NCI-H2029 (cell line): ENCODE measurements at regions not wholly inside any gene's neighbourhood (a gene's known extent, or its start where the extent isn't known, plus 50 kb on each side); places are given as distances from the start of the nearest gene placed in this dataset.

Source experiments
- DNase-seq: peaks from one replicate; lab custom pipeline; 2025; lab: John Stamatoyannopoulos, UW

DNA sequence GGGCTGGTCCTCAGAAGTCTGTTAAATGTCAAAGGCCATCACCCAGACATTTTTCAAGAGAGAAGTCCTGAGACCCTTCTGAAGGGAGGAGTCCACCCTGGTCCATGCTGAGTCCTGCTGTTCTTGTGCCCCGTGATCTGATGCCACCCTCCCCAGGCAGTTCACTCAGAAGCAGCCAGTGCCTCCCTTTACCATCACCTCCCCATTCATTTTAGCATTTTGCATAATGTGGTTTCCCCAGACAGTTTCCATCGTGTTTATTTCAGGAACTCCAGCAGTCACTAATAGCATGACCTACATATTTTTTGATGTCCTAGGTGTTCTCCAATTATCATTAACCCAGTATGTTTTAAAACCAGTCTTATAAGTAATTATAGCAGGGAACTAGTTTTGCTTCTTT is 353.0 kb upstream of the CDH5 start:
- DNase-seq, result no peak

DNA sequence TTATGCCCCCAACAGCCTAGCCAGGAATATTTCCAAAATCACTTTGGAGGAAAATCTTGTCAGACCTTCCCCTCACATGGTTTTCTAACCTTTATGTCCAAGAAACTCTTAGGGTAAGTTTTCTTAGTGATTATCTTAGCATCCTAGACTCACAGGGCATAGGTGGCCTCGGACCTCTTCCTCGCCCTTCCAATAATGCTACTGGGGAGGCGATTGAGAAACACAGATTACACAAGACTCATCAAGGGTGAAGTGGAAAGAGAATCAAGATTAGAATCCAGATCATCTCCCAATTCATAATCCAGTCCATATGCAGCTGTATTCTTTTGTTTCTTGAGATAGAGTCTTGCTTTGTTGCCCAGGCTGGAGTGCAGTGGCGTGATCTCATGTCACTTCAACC is 358.4 kb upstream of the CDH5 start:
- no peak for DNase-seq

DNA sequence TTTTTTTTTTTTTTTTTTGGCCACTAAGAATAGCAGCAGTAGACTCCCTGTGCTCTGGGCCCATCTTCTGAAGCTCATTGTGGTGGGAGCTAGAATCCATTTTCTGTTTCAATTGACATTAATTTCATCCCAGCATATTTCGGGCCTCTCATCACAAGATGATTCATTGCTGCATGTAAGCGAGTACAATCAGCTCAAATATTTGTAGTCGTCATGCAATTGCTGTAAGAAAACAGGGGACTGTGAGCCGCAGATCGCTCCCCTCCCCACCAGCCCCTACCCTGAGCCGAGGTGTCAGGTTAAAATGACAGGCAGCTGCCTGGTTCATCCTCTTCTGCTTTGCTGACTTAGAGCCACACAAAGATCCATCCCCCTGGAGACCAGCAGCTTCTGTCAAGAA is 358.8 kb upstream of the CDH5 start:
- no peak for DNase-seq

DNA sequence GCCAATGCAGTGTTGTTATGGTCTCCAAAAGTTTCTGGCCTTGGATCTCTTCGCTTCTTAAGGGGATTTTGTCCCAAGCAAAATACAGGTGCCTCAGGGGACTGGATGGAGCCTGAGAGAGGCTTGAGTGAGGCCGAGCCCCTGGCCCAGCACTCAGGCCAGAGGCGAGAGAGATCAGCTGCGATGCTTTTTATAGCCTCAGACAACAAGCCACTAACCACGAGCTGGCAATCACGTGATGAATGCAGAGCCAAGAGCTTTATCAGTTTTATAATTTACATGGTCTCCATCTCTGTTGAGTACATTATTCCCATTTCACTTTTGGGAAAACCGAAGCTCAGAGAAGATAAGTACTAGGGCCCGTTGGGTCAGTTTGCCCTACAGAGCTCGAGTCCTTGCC is 360.0 kb upstream of the CDH5 start:
- no peak for DNase-seq

DNA sequence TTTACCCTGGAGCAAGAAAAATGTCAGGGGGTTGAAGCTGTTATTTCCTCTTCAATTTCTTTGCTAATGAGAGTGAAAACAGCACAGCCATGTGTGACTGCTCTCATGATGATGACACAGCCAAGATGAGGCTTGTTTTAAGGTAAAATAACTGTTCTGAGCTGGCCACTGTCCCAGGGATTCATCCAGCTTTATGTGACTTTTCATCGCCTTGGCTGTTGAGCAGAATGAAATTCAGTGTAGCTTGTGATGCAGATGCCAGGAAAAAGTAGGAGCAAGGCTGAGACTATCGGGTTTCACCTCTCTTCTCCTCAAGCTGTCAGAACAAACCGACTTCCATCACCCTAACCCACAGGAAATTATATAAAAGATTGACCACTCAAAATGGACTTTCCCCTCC is 361.8 kb upstream of the CDH5 start:
- DNase-seq, result no peak

DNA sequence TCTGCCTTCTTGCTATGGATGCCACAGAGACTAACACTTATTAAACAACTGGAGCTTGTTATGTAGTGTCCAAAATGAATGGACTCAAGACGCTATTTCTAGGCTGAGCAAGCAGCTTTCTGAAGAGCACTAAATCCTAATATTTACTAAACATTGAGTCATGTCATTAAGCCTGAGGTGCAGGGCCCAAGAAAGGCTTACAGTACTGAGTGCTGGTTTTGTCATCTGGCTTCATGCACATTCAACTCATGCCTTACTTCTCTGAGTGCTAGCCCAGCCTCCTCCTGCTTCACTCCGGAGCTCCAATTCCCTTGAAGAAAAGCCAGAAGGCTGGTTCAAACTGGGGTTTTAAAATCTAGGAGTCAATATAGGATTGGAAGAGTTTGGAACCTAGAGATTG is 363.3 kb upstream of the CDH5 start:
- DNase-seq, result no peak

DNA sequence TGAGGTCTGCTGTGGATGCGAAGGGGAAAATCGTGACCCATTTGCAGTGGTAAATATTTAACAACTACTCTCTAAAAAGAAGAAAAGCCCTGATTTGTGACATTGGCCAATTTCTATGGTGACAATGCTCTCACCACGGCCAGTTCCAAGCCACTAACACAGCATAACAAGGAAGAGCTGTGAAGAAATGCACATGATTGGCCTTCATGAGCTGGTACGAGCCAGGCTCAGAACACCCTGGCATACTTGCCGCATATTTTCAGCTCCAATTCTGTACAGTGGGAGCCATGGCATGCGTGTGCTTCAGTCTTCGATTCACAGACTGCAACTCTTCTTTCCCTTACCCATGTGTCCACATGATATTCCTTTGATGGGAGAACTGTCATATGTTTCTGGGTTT is 363.9 kb upstream of the CDH5 start:
- DNase-seq, result no peak

DNA sequence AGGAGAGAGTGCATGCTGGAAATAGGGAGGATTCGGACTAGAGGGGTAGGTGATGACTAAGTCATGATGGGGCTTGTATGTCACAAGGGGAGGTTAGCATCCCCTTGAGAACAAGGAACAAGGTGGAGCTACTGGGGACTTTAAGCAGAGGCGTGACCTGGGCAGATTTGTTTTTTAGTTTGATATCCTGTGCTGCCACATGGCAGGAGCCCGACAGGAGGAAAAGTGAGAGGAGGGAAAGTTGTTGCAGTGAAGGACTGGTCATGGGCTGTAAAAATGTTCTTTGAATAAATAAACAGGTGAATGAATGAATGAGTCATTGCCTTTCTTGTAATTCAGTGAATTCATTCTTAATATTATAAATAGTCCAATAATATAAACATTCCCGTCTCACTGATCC is 365.1 kb upstream of the CDH5 start:
- DNase-seq, result no peak

DNA sequence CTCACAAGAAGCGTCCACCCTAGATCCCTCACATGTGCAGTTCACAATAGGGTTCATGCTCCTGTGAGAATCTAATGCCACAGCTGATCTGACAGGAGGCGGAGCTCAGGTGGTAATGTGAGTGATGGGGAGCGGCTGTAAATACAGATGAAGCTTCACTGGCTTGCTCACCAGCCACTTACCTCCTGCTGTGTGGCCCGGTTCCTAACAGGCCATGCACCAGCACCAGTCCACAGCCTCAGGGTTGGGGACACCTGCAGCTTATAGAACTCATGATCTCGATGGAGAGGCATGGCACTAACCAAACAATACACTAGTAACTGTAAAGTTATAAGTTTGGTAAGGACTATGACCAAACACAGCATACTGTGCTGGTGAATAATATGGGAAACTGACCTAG is 368.0 kb upstream of the CDH5 start:
- no peak for DNase-seq

DNA sequence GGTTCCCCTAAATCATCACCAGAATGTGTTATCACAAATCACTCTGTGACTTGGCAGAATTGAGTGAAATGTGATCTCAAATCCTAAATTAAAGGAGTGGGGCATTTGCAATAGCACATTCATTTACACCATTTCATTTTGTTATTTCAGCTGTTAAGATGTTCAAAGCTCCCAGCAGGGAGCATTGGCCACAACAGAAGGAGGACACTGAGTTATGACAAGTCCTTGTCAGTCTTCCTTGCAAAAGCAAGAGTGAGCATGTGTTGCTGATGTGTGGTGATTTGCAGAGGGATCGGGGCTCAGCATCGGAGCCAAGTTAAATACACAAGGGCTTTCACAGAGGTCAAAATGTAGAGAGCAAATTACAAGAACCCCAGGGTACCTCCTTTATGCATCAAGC is 372.2 kb upstream of the CDH5 start:
- DNase-seq, result no peak

DNA sequence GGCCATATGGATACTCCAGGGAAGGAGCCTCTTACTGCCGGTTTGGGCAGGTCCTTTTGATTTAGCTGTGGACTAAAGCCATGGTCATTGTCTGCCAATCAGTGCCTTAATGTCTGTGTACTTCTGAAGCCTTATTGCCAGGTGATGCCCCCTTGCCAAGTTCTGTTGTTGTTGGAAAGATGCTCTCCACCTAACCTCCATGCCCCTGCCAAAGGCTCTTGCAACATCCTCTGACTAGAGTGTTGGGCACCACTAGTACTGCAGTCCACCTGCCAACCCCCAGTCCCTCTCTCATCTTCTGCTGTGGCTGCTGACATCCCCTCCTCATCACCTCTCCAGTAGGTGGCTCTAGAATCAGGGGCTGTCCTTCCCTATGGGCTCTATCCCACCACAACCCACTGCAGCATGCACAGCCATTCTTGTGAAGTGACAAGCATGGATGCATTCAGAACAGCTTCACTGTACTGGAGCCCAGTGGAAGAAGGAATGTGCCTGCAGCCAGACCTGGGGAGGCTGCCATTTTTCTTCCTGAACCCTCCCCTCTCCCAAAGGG is 375.3 kb upstream of the CDH5 start:
- no peak for DNase-seq

DNA sequence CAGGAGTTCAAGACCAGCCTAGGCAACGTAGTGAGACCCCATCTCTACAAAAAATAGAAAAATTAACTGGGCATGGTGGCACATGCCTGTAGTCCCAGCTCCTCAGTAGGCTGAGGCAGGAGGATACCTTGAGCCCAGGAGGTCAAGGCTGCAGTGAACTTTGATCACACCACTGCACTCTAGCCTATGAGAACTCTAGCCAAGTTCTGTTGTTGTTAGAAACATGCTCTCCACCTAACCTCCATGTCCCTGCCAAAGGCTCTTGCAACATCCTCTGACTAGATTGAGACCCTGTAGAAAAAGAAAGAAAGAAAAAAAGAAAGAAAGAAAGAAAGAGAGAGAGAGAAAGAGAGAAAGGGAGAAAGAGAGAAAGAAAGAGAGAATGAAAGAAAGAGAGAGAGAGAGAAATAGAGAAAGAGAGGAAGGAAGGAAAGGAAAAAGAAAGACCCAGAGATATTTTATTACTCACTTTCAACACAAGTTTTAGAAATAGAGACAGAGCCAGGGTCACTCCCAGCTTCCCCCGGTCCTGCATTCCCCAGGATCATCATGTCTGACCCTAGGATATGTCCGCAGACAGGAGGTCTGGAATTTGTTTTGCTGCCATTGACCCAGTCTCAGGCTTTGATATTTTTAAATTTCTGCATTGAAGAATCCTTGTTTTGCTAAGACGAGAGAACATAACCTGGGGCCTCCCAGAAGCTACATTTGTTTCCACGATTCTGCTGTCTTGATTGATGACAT is 376.5 kb upstream of the CDH5 start:
- DNase-seq, result no peak

DNA sequence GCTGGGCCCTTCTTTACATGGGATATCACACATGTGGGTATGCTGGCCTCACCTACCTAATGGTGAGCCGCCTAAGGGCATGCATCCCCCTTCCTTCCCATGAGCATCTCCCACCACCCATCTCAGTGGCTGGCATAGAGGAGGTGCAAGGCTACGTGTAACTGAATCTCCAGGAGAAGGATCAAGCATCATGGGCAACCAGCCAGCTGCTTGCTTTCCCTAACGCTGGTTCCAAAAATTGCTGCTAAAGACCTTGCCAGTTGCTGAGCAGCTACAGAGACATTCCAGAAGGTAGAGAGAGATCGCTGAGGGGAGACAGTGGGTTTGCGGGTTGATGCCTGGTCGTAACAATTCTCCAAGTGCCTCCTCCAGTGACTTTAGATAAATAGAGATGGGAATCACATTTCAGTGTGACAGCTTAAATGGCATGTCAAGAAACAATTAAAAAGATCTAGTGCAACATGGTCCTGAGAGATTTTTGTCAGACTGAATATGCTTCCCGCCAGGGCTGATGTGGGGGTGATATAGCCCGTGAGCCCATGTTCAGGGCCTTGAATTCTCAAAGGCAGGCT is 378.4 kb upstream of the CDH5 start:
- no peak for DNase-seq

DNA sequence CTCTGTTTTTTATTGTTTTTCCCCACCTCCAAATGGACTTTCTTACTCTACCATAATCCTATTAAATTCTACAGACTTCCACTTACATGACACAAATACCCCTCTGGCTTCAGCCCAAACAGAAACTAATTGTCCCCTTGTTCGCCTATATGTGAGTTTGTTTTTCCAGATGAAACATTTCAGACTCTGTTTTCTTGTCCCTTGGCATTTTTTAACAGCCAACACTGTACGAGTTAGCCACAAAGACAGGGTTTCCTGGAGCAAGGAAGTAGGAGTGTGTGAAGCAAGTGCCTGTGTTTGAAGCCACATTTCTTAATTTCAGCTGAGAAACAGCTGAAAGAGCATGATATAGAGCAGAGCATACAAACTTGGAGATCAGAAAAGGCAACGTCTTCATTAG is 382.2 kb upstream of the CDH5 start:
- no peak for DNase-seq

DNA sequence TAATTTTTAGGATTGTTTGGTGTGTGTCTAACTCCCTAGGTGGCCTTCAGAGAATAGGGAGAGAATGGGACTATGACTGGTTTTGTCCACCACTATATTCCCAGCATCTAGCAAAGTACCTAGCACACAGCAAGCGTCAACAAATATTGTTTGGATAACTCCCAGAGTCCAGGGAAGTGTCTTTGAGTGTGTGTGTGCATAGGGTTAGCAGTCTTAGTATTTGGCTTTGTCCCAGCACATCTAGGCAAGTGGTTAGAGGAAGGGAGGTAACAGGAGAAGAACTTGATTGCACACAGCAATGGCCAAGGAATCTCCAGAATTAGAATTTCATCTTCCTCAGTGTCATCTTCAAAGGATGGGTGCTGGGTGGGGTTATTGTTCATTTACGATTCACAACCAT is 385.4 kb upstream of the CDH5 start:
- peak; percentile 74 for DNase-seq

DNA sequence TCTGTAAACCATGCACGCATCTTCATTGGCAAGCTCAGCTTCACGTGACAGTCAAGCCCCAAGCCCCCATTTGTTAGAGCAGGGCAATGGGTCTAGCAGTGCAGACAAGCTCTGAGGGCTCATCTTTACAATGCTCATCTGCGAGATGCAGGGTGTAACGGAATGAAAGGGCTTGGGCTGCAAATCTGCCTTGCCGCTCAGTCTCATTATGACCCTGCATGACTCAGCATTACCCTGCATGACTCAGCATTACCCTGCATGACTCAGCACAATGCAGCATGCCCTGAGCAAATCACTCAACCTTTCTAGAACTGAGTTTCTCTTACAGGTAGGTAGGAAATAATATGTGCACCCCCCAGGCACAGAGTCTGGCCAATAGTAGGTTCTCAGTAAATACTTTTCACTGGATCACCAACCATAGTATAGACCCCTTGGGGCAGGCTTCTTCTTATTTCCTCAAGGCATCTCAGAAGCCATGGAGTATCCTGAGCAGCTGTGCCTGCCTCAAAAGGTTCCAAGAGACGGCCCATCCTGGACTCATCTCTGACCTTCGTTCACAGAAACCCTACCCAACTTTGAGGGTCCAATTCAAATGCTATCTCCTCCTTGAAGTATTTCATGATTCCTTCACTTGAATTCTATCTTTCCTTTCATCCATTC is 391.3 kb upstream of the CDH5 start:
- no peak for DNase-seq

DNA sequence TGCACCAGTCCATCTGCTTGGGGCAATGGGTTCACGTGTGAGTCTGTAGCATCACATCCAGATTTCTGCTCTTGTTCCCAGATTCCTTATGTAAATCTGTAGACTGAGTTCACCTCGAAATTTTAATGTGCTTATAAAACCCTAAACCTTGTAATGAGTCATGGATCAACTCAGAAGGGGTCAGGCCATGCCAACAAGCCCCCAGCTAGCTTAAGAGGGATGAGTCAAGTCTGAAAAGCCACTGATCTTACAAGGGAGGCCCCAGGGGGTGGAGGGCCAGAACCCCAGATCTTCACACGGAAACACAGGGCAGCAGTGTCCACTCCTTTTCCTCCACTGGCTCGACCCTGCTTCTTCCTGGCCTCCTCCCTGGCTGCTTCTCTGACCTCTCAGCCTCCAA is 399.1 kb upstream of the CDH5 start:
- no peak for DNase-seq

DNA sequence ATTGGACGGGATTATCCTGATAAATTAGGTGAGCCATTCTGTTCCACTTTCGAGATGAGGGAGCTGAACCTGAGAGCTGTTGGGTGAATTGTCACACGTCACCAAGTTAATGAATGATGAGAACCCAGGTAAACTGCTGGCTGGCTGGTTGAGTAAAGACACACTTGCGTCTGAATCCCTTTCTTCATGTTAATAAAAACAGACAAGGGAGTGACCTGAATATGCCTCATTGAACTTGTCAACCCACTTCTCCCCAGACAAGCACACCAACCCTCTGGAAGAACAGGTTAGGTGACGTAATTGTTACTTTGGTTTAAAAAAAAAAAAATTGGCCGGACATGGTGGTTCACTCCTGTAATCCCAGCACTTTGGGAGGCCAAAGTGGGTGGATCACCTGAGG is 400.9 kb upstream of the CDH5 start:
- DNase-seq, result no peak

DNA sequence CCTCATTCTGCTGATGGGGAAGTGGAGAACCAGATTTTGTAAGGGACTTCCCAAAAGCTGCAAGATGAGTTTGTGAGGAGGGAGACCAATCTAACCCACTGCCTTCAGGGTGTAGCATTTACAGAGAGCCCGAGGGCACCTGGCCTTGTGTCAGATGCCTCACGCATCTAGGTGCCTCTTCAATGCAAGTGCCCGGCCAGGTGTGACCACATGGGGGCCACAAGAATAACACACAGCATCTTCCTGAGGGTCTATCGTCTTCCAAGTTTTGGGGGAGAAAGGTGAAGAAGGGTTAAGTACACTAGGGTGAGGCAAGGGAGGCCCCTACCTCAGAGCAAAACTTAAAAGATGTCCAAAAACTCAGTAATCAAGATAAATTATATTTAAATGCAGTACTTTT is 401.7 kb upstream of the CDH5 start:
- no peak for DNase-seq

DNA sequence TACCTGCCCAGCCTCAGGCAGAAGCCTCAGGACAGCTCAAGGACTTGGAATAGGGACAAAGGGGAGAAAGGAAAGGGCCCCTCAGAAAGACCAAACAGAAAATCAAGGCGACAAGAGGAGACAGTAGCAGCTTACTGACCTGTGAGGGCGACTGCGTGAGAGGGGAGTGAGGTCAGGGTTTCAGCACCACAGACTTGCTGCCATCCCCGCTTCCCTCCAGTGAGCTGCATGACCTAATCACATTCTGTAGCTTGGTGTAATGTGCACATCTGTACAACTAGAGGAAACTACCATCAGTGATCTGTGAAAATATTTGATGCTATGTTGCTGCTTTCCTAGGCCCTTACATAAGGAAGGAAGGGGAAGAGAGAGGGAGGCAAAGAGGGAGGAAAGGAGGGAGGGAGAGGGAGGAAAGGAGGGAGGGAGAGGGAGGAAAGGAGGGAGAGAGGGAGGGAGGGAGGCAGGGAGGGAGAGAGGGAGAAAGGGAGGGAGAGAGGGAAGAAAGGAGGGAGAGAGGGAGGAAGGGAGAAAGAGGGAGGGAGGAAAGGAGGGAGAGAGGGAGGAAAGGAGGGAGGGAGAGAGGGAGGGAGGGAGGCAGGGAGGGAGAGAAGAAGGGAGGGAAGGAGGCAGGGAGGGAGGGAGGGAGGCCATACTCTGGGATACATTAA is 404.9 kb upstream of the CDH5 start:
- no peak for DNase-seq

DNA sequence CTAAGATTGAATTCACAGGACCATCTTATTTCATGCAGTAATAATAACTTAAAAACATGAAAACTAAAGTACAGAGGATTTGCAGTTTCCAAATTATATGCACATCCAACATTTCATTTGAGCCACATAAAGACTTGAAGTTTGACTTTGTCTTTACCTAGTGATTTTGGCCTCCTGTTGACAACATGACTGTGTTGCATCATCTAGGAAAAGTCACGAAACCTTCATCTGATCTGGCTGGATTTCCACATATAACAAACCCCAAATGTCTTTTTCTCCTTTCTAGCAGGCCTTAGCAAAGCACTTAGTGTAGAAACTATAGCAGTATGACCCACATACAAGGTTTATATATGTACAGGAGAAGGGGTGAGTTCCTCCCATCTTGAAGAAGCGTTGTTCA is 406.5 kb upstream of the CDH5 start:
- DNase-seq, result no peak

DNA sequence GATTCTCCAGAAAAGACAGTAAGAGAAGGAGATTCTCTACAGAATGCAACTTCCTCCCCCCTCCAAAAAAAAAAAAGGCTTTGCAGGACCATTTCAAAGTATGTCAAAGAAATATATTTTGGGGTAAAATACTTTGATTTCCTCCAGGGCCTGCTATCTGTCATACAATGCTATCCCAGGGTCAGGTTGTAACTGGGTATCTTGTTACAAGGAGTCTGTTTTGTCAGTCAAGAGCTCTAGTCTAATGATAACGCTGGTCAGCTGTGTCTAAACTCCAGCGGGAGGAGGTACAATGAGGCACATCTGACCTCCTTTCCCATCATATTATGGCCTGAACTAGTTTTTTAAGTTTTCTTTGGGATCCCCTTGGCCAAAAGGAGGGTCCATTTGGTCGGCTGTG is 408.4 kb upstream of the CDH5 start:
- DNase-seq, result no peak

DNA sequence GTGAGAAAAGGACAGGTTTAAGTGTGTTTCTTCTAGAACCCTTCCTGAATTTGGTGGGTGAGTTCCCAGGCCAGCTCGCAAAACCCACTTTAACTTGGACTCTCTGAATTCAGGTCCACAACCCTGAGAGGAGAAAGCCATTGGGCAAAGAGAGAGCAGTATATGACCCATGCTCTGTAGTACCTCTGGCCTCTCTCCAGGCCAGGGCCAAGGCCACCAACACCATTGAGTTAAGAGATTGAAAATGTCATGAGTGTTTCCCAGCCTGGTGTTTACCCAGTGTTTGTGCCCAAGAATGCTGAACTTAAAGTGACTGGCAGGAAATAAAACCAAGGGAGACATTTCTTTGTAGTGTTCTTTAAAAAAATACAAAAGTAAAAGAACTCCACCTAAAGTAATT is 410.4 kb upstream of the CDH5 start:
- no peak for DNase-seq
